Fibroblast of pulmonary artery (primary cell): ENCODE measurements at regions not wholly inside any gene's neighbourhood (a gene's known extent, or its start where the extent isn't known, plus 50 kb on each side); places are given as distances from the start of the nearest gene placed in this dataset.

Experiments
- DNase-seq: peaks from one replicate; pipeline ENCODE4 v3.0.0-alpha.2; 2010; ENCODE audit warnings: low read depth
- H3K4me3 ChIP-seq: replicated peaks from 2 replicates; pipeline ENCODE4 v1.5.1; 2011; ENCODE audit warnings: low read depth, mild to moderate bottlenecking, control low read depth, low read length, moderate library complexity
- TF ChIP-seq, protein P1 (sequence below): IDR thresholded peaks from 2 replicates; pipeline ENCODE4 v1.5.1; 2011; ENCODE audit warnings: mild to moderate bottlenecking, control low read depth, low read length, inconsistent platforms; ENCODE audit errors: missing control alignments

DNA sequence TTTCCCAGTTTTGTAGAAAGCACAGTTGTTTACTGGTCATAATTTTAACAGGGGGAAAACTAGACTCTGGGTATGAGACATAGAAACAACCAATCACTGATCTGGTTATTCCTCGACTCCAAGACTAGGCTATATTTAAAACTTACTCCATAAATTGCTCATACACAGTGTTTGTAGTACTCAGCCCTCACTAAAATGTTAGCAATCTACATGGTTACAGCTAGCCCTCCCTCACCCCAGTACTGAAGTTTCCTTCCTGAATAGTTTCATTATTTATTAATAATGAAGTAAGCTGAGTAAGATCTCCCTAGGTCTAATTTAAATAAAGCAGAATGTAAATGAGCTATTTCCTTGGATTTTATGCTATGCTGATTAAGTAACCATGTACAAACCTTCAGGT, 275.1 kb downstream of the CDH20 start:
- DNase-seq, result no peak
- no peak overlapping the region for H3K4me3 ChIP-seq
- TF ChIP-seq, protein P1, sequence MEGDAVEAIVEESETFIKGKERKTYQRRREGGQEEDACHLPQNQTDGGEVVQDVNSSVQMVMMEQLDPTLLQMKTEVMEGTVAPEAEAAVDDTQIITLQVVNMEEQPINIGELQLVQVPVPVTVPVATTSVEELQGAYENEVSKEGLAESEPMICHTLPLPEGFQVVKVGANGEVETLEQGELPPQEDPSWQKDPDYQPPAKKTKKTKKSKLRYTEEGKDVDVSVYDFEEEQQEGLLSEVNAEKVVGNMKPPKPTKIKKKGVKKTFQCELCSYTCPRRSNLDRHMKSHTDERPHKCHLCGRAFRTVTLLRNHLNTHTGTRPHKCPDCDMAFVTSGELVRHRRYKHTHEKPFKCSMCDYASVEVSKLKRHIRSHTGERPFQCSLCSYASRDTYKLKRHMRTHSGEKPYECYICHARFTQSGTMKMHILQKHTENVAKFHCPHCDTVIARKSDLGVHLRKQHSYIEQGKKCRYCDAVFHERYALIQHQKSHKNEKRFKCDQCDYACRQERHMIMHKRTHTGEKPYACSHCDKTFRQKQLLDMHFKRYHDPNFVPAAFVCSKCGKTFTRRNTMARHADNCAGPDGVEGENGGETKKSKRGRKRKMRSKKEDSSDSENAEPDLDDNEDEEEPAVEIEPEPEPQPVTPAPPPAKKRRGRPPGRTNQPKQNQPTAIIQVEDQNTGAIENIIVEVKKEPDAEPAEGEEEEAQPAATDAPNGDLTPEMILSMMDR, result no peak

DNA sequence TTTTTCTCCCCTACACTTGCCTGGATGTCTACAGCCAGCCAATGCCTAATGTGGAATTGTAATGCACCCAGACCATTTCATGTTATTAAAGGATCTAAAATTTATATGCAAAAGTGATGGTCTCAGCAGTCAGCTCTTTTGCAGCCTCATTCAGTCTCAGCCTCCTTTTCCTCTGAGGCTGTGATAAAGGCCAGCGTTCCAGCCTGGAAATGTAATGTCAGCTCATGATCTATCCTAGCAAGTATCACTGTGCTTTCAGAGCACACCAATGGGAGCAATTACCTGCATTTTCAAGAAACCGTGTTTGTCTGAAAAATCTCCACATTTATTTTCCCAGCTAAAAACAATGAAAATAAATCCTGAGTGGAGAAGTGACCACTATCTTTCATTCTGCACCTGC, 274.6 kb downstream of the CDH20 start:
- DNase-seq, result no peak
- no peak overlapping the region for H3K4me3 ChIP-seq
- TF ChIP-seq, protein P1, result no peak

DNA sequence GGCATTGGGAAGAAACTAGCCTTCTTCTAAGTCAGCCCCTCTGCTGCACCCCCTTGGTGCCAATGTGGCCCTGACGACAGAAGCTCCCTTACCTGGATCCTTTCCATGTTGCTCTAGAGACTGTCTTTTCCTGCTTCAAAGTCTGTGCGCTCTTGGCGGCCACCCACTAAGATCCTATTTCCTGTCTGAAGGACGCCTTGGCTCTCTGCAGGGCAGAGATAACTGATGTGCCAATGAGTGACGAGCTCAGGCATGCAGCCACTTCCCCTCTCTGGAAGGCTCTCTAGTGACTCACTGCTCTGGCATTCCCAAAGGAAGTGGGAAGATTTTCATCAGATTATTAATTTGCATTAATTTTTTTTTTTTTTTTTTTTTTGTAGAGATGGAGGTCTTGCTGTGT, 273.5 kb downstream of the CDH20 start:
- TF ChIP-seq, protein P1, result no peak
- DNase-seq, result peak; percentile 94
- H3K4me3 ChIP-seq, result peak overlapping the region; percentile 42

DNA sequence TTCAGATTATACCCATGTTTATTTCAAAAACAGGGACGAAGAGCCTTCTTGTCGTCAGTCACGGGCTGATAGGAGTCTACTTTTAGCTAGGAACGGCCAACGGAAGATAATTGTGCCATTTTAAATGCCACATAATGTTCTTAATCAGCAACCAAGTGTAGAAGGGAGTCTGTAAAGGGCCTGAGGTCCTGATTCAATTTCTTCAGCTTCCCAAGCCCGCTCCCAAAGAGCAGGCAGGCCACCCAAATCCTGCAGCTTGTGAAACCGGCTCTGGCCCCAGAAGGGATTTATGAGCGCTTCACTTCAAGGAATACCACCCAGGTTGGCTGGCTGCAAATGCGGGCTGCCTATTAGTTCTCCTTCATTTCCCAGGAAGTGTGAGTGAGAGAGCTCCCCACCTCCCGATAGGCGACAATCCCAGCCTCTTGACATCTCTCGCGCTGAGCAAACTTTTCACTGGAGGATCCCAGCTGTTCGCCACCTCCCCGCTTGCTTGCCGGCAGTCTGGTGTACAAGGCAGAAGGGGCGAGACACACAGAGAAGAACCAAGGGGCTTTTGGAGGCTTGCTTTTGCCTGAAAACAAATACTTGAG, 272.9 kb downstream of the CDH20 start:
- H3K4me3 ChIP-seq, result peak overlapping the region; percentile 42
- peak; percentile 54 for DNase-seq
- TF ChIP-seq, protein P1, result no peak

DNA sequence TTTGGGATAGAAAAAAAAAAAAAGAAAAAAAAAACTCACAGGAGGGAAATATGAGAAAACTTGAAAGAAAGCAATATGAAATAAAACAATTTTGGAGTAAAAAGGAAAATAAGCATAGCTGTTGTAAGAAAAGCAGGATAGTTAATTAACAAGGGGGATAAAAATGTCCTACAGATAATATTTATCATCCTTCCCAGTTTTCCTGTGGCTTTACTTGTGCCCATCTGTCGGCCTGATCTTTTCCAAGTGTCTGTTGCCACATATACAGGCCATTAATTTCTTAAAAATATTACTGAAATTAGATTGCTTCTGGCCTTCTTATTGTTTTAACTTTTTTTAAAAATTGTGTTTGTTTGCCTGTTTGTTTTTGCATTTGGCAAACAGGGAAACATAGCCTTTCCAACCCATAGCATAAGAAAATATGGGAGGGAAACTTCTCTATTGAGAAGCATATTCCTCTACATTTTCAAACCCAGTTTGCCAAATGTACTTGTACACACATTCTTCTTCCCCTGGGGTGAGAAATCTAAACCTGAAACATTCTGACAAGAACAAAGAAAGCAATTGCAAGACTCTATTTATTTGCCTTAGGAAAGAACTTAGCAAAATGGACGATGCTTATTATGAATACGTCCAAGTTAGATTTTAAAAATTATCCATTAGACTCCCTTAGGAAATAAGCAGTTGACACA, 272.3 kb downstream of the CDH20 start:
- no peak for DNase-seq
- TF ChIP-seq, protein P1, result no peak
- H3K4me3 ChIP-seq, result peak overlapping the region; percentile 42
